ENCODE measurements at regions not wholly inside any gene's neighbourhood (a gene's known extent, or its start where the extent isn't known, plus 50 kb on each side); places are given as distances from the start of the nearest gene placed in this dataset.

- Histone ChIP-seq H3K36me3 (ENCODE audit: control insufficient read depth, insufficient read depth, low read length) (no peaks in the 10 kb centered on the region), H3K27ac (ENCODE audit: low read depth, low read length) (no peak overlapping the region), H3K9me3 (ENCODE audit: control insufficient read depth, insufficient read depth, low read length) (no peaks in the 10 kb centered on the region)
Observed at GRCh38 chr10:94192333-94192732, 170.4 kb downstream of the NOC3L start.

DNA sequence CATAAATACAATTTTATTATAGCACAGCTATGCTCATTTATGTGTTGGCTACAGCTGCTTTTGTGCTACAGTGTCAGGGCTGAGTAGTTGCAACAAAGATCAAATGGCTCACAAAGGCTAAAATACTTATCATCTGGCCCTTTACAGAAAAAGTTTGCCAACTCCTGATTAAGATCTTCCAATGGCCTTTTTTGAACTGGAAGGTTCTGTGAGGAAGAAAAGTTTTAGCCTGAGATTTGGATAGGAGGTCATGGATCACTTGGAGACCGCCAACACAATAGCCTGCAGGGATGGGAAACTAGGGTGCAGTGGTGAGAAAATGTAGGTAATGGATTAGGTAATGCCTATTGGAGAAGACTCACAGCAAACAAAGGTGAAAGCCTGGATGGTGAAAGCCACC is 169.8 kb downstream of the NOC3L start:
- Histone ChIP-seq H3K36me3 (ENCODE audit: control insufficient read depth, insufficient read depth, low read length) (no peaks in the 10 kb centered on the region), H3K9me3 (ENCODE audit: control insufficient read depth, insufficient read depth, low read length) (no peaks in the 10 kb centered on the region), H3K9ac (ENCODE audit: low read depth, low read length) (no peak overlapping the region), H3K4me3 (ENCODE audit: low read depth, low read length) (no peak overlapping the region), H3K4me1 (ENCODE audit: control insufficient read depth, insufficient read depth, low read length) (no peaks in the 10 kb centered on the region; the same call in 1 of the 2 replicates), H3K27ac (ENCODE audit: low read depth, low read length) (no peak overlapping the region), H3K27me3 (ENCODE audit: control insufficient read depth, insufficient read depth, low read length) (no peaks in the 10 kb centered on the region; the same call in 1 of the 2 replicates)

More at GRCh38 chr10:94192333-94192732, 170.4 kb downstream of the NOC3L start:
- H3K4me3 ChIP-seq (ENCODE audit: low read depth, low read length): no peak overlapping the region
- H3K9ac ChIP-seq (ENCODE audit: low read depth, low read length): no peak overlapping the region
- no peaks in the 10 kb centered on the region; the same call in 1 of the 2 replicates for H3K4me1 ChIP-seq (ENCODE audit: control insufficient read depth, insufficient read depth, low read length)
- H3K27me3 ChIP-seq (ENCODE audit: control insufficient read depth, insufficient read depth, low read length): no peaks in the 10 kb centered on the region; the same call in 1 of the 2 replicates

- Histone ChIP-seq H3K27ac (ENCODE audit: low read depth, low read length) (no peak overlapping the region), H3K4me1 (ENCODE audit: control insufficient read depth, insufficient read depth, low read length) (no peaks in the 10 kb centered on the region; the same call in 1 of the 2 replicates), H3K4me3 (ENCODE audit: low read depth, low read length) (no peak overlapping the region), H3K9me3 (ENCODE audit: control insufficient read depth, insufficient read depth, low read length) (no peaks in the 10 kb centered on the region), H3K9ac (ENCODE audit: low read depth, low read length) (no peak overlapping the region), H3K27me3 (ENCODE audit: control insufficient read depth, insufficient read depth, low read length) (no peaks in the 10 kb centered on the region; the same call in 1 of the 2 replicates), H3K36me3 (ENCODE audit: control insufficient read depth, insufficient read depth, low read length) (no peaks in the 10 kb centered on the region)
Observed at GRCh38 chr10:94193466-94193924, 169.2 kb downstream of the NOC3L start.

DNA sequence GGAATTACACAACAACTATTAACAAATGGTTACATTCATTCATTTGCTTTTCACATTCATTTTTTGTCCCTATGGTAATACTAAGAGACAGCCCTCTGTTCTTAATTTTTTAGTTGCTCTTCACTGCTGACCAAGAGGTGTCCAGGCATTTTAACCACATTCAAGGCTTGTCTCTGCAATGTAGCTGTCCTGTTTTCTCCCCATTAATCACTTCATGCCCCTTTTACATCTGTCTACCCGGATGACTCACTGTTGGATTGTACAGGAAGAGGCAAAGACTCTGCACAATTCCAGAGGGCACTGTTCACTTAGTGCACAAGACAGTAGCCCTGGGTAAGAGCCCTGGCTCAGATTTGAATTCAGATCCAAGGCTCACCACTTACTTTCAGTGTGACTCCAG is 168.5 kb downstream of the NOC3L start:
- Histone ChIP-seq H3K27me3 (ENCODE audit: control insufficient read depth, insufficient read depth, low read length) (no peaks in the 10 kb centered on the region; the same call in 1 of the 2 replicates), H3K9ac (ENCODE audit: low read depth, low read length) (no peak overlapping the region), H3K36me3 (ENCODE audit: control insufficient read depth, insufficient read depth, low read length) (no peaks in the 10 kb centered on the region), H3K4me3 (ENCODE audit: low read depth, low read length) (no peak overlapping the region), H3K27ac (ENCODE audit: low read depth, low read length) (no peak overlapping the region), H3K4me1 (ENCODE audit: control insufficient read depth, insufficient read depth, low read length) (no peaks in the 10 kb centered on the region; the same call in 1 of the 2 replicates), H3K9me3 (ENCODE audit: control insufficient read depth, insufficient read depth, low read length) (no peaks in the 10 kb centered on the region)

GRCh38 chr10:94197241-94197640 is 165.5 kb downstream of the NOC3L start:
- Histone ChIP-seq H3K9ac (ENCODE audit: low read depth, low read length) (no peak overlapping the region), H3K9me3 (ENCODE audit: control insufficient read depth, insufficient read depth, low read length) (no peaks in the 10 kb centered on the region), H3K27ac (ENCODE audit: low read depth, low read length) (no peak overlapping the region), H3K27me3 (ENCODE audit: control insufficient read depth, insufficient read depth, low read length) (no peaks in the 10 kb centered on the region; the same call in 1 of the 2 replicates), H3K36me3 (ENCODE audit: control insufficient read depth, insufficient read depth, low read length) (no peaks in the 10 kb centered on the region), H3K4me3 (ENCODE audit: low read depth, low read length) (no peak overlapping the region), H3K4me1 (ENCODE audit: control insufficient read depth, insufficient read depth, low read length) (no peaks in the 10 kb centered on the region; the same call in 1 of the 2 replicates)

- Histone ChIP-seq H3K9ac (ENCODE audit: low read depth, low read length) (no peak overlapping the region), H3K9me3 (ENCODE audit: control insufficient read depth, insufficient read depth, low read length) (no peaks in the 10 kb centered on the region), H3K27me3 (ENCODE audit: control insufficient read depth, insufficient read depth, low read length) (no peaks in the 10 kb centered on the region; the same call in 1 of the 2 replicates), H3K27ac (ENCODE audit: low read depth, low read length) (no peak overlapping the region), H3K36me3 (ENCODE audit: control insufficient read depth, insufficient read depth, low read length) (no peaks in the 10 kb centered on the region), H3K4me3 (ENCODE audit: low read depth, low read length) (no peak overlapping the region), H3K4me1 (ENCODE audit: control insufficient read depth, insufficient read depth, low read length) (peaks cover 3% of the 10 kb centered on the region; the same call in 1 of the 2 replicates)
Observed at GRCh38 chr10:94198324-94198723, 164.4 kb downstream of the NOC3L start.

- no peak overlapping the region for H3K27ac ChIP-seq (ENCODE audit: low read depth, low read length)
- no peaks in the 10 kb centered on the region for H3K36me3 ChIP-seq (ENCODE audit: control insufficient read depth, insufficient read depth, low read length)
- H3K9ac ChIP-seq (ENCODE audit: low read depth, low read length): no peak overlapping the region
- H3K4me3 ChIP-seq (ENCODE audit: low read depth, low read length): no peak overlapping the region
- peaks cover 3% of the 10 kb centered on the region; the same call in 1 of the 2 replicates for H3K4me1 ChIP-seq (ENCODE audit: control insufficient read depth, insufficient read depth, low read length)
- no peaks in the 10 kb centered on the region; the same call in 1 of the 2 replicates for H3K27me3 ChIP-seq (ENCODE audit: control insufficient read depth, insufficient read depth, low read length)
- H3K9me3 ChIP-seq (ENCODE audit: control insufficient read depth, insufficient read depth, low read length): no peaks in the 10 kb centered on the region
Observed at GRCh38 chr10:94199565-94199964, 163.2 kb downstream of the NOC3L start.

DNA sequence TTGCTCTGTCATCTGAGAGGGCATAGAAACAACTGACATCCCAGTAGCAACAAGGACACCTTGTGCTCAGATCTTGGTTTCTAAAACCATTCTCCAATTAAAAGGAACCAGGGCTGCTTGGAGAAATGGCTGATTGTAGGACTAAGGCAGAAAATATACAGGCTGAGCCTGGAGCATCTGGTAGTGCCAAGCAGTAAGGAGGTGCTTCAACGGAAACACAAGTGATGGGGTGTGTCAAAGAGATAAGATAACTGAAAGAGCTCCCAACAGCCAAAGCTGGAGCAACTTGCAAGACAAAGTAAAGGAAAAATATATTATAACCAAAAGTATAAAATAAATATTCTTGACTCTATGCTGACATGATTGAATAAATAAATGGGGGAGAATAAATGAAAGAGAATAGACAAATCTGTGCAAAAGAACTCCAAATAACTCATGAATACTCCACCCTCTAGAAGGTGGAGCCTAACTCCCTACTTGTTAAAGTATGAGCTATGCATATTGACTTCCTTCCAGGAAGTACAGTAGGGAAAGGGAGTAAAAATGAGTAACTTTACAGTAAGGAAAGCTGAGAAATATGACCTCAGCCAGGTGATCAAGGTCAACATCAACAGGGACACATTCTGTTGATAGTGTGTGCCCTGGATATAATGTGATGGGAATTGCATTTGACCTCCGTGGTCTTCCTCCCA is 162.4 kb downstream of the NOC3L start:
- no peaks in the 10 kb centered on the region for H3K36me3 ChIP-seq (ENCODE audit: control insufficient read depth, insufficient read depth, low read length)
- H3K4me1 ChIP-seq (ENCODE audit: control insufficient read depth, insufficient read depth, low read length): peaks cover 3% of the 10 kb centered on the region; the same call in 1 of the 2 replicates

DNA sequence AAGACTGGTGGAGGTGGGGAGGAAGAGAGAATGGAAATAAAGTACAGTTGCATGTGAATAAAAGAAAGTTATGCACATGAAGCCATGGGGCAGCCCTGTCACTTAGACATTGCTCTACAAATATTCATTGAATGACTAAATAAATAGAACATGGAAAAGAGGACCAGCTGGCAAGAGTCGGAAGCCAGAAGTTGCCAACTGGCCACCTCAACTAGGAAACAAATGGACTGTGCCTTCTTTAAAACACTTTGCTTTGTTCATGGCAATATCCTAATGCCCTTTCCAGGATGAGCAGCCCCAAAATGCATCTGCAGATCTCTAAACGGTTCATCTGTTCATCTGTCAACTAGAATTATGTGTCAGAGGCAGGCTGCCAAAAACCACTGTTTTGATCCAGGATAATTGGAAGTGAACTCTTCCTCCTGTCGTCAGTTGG is 157.3 kb downstream of the NOC3L start:
- Histone ChIP-seq H3K4me3 (ENCODE audit: low read depth, low read length) (no peak overlapping the region), H3K9me3 (ENCODE audit: control insufficient read depth, insufficient read depth, low read length) (no peaks in the 10 kb centered on the region), H3K9ac (ENCODE audit: low read depth, low read length) (no peak overlapping the region), H3K27ac (ENCODE audit: low read depth, low read length) (no peak overlapping the region), H3K36me3 (ENCODE audit: control insufficient read depth, insufficient read depth, low read length) (no peaks in the 10 kb centered on the region), H3K27me3 (ENCODE audit: control insufficient read depth, insufficient read depth, low read length) (no peaks in the 10 kb centered on the region), H3K4me1 (ENCODE audit: control insufficient read depth, insufficient read depth, low read length) (peaks cover 3% of the 10 kb centered on the region; the same call in 1 of the 2 replicates)

More for the DNA sequence above, 162.4 kb downstream of the NOC3L start:
- H3K9ac ChIP-seq (ENCODE audit: low read depth, low read length): no peak overlapping the region
- H3K9me3 ChIP-seq (ENCODE audit: control insufficient read depth, insufficient read depth, low read length): no peaks in the 10 kb centered on the region
- H3K27ac ChIP-seq (ENCODE audit: low read depth, low read length): no peak overlapping the region
- H3K27me3 ChIP-seq (ENCODE audit: control insufficient read depth, insufficient read depth, low read length): no peaks in the 10 kb centered on the region; the same call in 1 of the 2 replicates
- H3K4me3 ChIP-seq (ENCODE audit: low read depth, low read length): no peak overlapping the region

DNA sequence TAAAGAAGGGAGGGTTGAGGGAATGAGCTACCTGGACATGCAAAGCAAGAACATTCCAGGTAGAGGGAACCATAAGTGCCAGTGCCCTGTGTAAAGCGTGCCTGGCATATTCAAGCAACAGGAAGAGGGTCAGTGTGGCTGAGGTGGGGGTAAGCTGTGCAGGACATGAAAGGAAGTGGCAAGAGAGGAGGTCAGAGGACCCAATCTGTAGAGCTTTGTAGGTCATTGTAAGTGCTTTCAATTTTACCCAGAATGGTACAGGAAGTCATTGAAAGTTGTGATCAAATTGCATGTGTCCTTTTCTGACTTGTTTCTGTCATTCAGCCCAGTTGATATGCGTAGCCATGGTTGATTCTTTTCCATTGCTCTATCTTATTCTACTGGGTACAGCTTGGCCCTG is 156.6 kb downstream of the NOC3L start:
- no peak overlapping the region for H3K4me3 ChIP-seq (ENCODE audit: low read depth, low read length)
- no peaks in the 10 kb centered on the region for H3K9me3 ChIP-seq (ENCODE audit: control insufficient read depth, insufficient read depth, low read length)
- H3K36me3 ChIP-seq (ENCODE audit: control insufficient read depth, insufficient read depth, low read length): no peaks in the 10 kb centered on the region
- no peak overlapping the region for H3K9ac ChIP-seq (ENCODE audit: low read depth, low read length)
- H3K27me3 ChIP-seq (ENCODE audit: control insufficient read depth, insufficient read depth, low read length): no peaks in the 10 kb centered on the region
- peaks cover 3% of the 10 kb centered on the region; the same call in 1 of the 2 replicates for H3K4me1 ChIP-seq (ENCODE audit: control insufficient read depth, insufficient read depth, low read length)
- H3K27ac ChIP-seq (ENCODE audit: low read depth, low read length): no peak overlapping the region

GRCh38 chr10:94208315-94208714 is 154.4 kb downstream of the NOC3L start:
- Histone ChIP-seq H3K36me3 (ENCODE audit: control insufficient read depth, insufficient read depth, low read length) (no peaks in the 10 kb centered on the region), H3K4me3 (ENCODE audit: low read depth, low read length) (no peak overlapping the region), H3K4me1 (ENCODE audit: control insufficient read depth, insufficient read depth, low read length) (no peaks in the 10 kb centered on the region), H3K27me3 (ENCODE audit: control insufficient read depth, insufficient read depth, low read length) (no peaks in the 10 kb centered on the region), H3K9ac (ENCODE audit: low read depth, low read length) (no peak overlapping the region), H3K9me3 (ENCODE audit: control insufficient read depth, insufficient read depth, low read length) (no peaks in the 10 kb centered on the region), H3K27ac (ENCODE audit: low read depth, low read length) (no peak overlapping the region)
